Stomach (tissue), 4 donors: ENCODE measurements at regions not wholly inside any gene's neighbourhood (a gene's known extent, or its start where the extent isn't known, plus 50 kb on each side); places are given as distances from the start of the nearest gene placed in this dataset.

Source experiments
- CTCF ChIP-seq, 7 experiments: fragments of 450-650 bp in 4 of 7; fragments of 200-600 bp in 3 of 7; sonication (generic) in 3 of 7; IDR thresholded peaks; one replicate each; pipeline ENCODE4 v1.5.1; 2016 to 2019; ENCODE audit warnings: antibody characterized with exemption in 7 of 7, control low read depth in 2 of 7, mild to moderate bottlenecking in 1 of 7
- POLR2A ChIP-seq, 4 donors: fragments of 450-650 bp; IDR thresholded peaks; one replicate each; pipeline ENCODE4 v1.6.1; 2016; ENCODE audit warnings: antibody characterized with exemption in 4 of 4, control low read depth in 2 of 4, mild to moderate bottlenecking in 1 of 4, moderate library complexity in 1 of 4
- POLR2AphosphoS5 ChIP-seq, 3 donors: sonication (generic); formaldehyde crosslinking; IDR thresholded peaks; one replicate each; pipeline ENCODE4 v1.6.1; 2016; ENCODE audit warnings: antibody characterized with exemption in 3 of 3

- TF ChIP-seq CTCF (IDR thresholded peaks at IDR 0.05): no peak
- TF ChIP-seq POLR2A (IDR thresholded peaks at IDR 0.05): no peak
- no peak for TF ChIP-seq POLR2AphosphoS5 (IDR thresholded peaks at IDR 0.05)
These were observed 417.1 kb upstream of the CDH2 start for GRCh38 chr18:28594034-28594433.
